Spleen (tissue), 7 donors: ENCODE measurements at regions not wholly inside any gene's neighbourhood (a gene's known extent, or its start where the extent isn't known, plus 50 kb on each side); places are given as distances from the start of the nearest gene placed in this dataset.

Experiments used
- CTCF ChIP-seq, 11 experiments: fragments of 200-600 bp in 7 of 11; fragments of 450-650 bp in 4 of 11; sonication (generic) in 4 of 11; IDR thresholded peaks in 8 of 11; conservative IDR thresholded peaks in 3 of 11; 1 replicate in 7 of 11; 2 replicates in 4 of 11; pipeline versions ENCODE4 v1.4.0 to v1.8.0; 2016 to 2021; ENCODE audit warnings: antibody characterized with exemption in 11 of 11, inconsistent platforms in 4 of 11, mild to moderate bottlenecking in 1 of 11
- POLR2A ChIP-seq, 3 donors: fragments of 450-650 bp; IDR thresholded peaks; one replicate each; pipeline ENCODE4 v1.5.1; 2017; ENCODE audit warnings: antibody characterized with exemption in 3 of 3, mild to moderate bottlenecking in 1 of 3
- POLR2AphosphoS5 ChIP-seq, 3 donors: sonication (generic); formaldehyde crosslinking; IDR thresholded peaks; one replicate each; pipeline ENCODE4 v1.5.1; 2017; ENCODE audit warnings: antibody characterized with exemption in 3 of 3
- donor health status: DM: no; HTN: no; CAD: no; lungs with moderate emphysema.
- donor health status: DM: no; HTN: no; CAD: no.
- donor health status: DM: no; HTN: no; CAD: no.

GRCh38 chr14:105837349-105838063 lies 311.1 kb downstream of the TMEM121 start:
- TF ChIP-seq CTCF (IDR thresholded peaks at IDR 0.05 in 8 of 11, conservative IDR thresholded peaks at IDR 0.05 in 3 of 11) (no peak), POLR2AphosphoS5 (IDR thresholded peaks at IDR 0.05) (peak in 2 of 3 donors; percentile 36 to 76), POLR2A (IDR thresholded peaks at IDR 0.05) (no peak)
